GM12878 (cell line): ENCODE measurements at regions not wholly inside any gene's neighbourhood (a gene's known extent, or its start where the extent isn't known, plus 50 kb on each side); places are given as distances from the start of the nearest gene placed in this dataset.

Experiments used
- ATAC-seq: fragments of 200-7000 bp; cut with Tn5 transposase; 3 replicates; pipeline ENCODE4 v1.9.1; 2020; ENCODE audit warnings: mild to moderate bottlenecking, moderate library complexity
- BruUV-seq: library from RNA; stranded (reverse); fragments of 400-500 nt; replicated peaks from 2 replicates; lab custom pipeline; 2021; lab: Mats Ljungman, UMichigan
- CTCF ChIA-PET: fragments of 300-600 bp; sonication (Branson Sonifier 250); formaldehyde crosslinking; extraction: SDS; loops from one replicate; lab custom pipeline; 2021; ENCODE audit warnings: inconsistent platforms; lab: Yijun Ruan, JAX
- POLR2A ChIA-PET: fragments of 350-600 bp; formaldehyde crosslinking; extraction: SDS; loops from one replicate; lab custom pipeline; 2021; ENCODE audit warnings: inconsistent platforms; lab: Charles Lee
- RAD21 ChIA-PET: fragments of 300-600 bp; sonication (Branson Sonifier 250); formaldehyde crosslinking; loops from one replicate; lab custom pipeline; 2023; ENCODE audit warnings: antibody characterized with exemption; ENCODE audit not compliant: unreplicated experiment; lab: Charles Lee
- SMC1A ChIA-PET: fragments of 300-600 bp; sonication (Branson Sonifier 250); formaldehyde crosslinking; loops from one replicate; lab custom pipeline; 2023; ENCODE audit not compliant: unreplicated experiment, uncharacterized antibody; lab: Charles Lee
- DNase-seq: peaks from one replicate; pipeline ENCODE4 v3.0.0-alpha.2; 2011; ENCODE audit warnings: low read depth, low spot score
- FAIRE-seq: peaks from 3 replicates; lab custom pipeline; 2011; peaks lifted over from hg19 to GRCh38; lab: Jason Lieb, UNC
- H2AFZ ChIP-seq: 2 replicates; pipeline ENCODE4 v1.6.0; 2011; ENCODE audit warnings: low read depth, low read length, control low read depth; ENCODE audit not compliant: control insufficient read depth
- H3K27ac ChIP-seq: 2 replicates; pipeline ENCODE4 v1.5.1; 2011; ENCODE audit warnings: control low read depth; ENCODE audit not compliant: control insufficient read depth, insufficient read depth
- H3K27me3 ChIP-seq, 2 experiments: replicated peaks in 1 of 2; 2 replicates each; pipeline versions ENCODE4 v1.6.0 to v1.6.1; 2011; ENCODE audit warnings: low read length in 1 of 2; ENCODE audit not compliant: control insufficient read depth in 2 of 2, insufficient read depth in 2 of 2
- H3K36me3 ChIP-seq, 2 experiments: 2 replicates each; pipeline ENCODE4 v1.5.1; 2011; ENCODE audit warnings: low read length in 1 of 2; ENCODE audit not compliant: control insufficient read depth in 2 of 2, insufficient read depth in 2 of 2
- H3K4me1 ChIP-seq: 2 replicates; pipeline ENCODE4 v1.6.1; 2011; ENCODE audit warnings: mild to moderate bottlenecking, low read length, moderate library complexity, mixed read lengths; ENCODE audit not compliant: control insufficient read depth, insufficient read depth
- H3K4me2 ChIP-seq: 2 replicates; pipeline ENCODE4 v1.6.0; 2011; ENCODE audit warnings: control low read depth; ENCODE audit not compliant: control insufficient read depth, insufficient read depth
- H3K4me3 ChIP-seq: fragments of 200-600 bp; sonication (generic); 2 replicates; pipeline ENCODE4 v1.5.1; 2016
- H3K79me2 ChIP-seq: 2 replicates; pipeline ENCODE4 v1.6.0; 2011; ENCODE audit warnings: low read length; ENCODE audit not compliant: control insufficient read depth, insufficient read depth
- H3K9ac ChIP-seq: 2 replicates; pipeline ENCODE4 v1.8.0; 2011; ENCODE audit warnings: low read length, control low read depth, mixed read lengths; ENCODE audit not compliant: control insufficient read depth, insufficient read depth
- H3K9me3 ChIP-seq: replicated peaks from 3 replicates; pipeline ENCODE4 v1.5.1; 2011; ENCODE audit warnings: mild to moderate bottlenecking, low read length; ENCODE audit not compliant: control insufficient read depth, insufficient read depth
- H4K20me1 ChIP-seq: 2 replicates; pipeline ENCODE4 v1.6.0; 2011; ENCODE audit not compliant: control insufficient read depth, insufficient read depth
- BCL11A ChIP-seq: IDR thresholded peaks from 2 replicates; pipeline ENCODE4 v1.6.1; 2011; ENCODE audit warnings: low read depth, low read length
- BHLHE40 ChIP-seq, 2 experiments: fragments of 450-650 bp in 1 of 2; IDR thresholded peaks; 2 replicates each; pipeline ENCODE4 v1.6.1; 2011 to 2017; ENCODE audit warnings: low read depth in 2 of 2, borderline replicate concordance in 1 of 2, improper control_type of control experiment in 1 of 2, low read length in 1 of 2, mild to moderate bottlenecking in 1 of 2
- BMI1 ChIP-seq: fragments of 450-650 bp; IDR thresholded peaks from 2 replicates; pipeline ENCODE4 v1.6.1; 2016; ENCODE audit warnings: mild to moderate bottlenecking, moderate library complexity, borderline replicate concordance
- CBX3 ChIP-seq: fragments of 200-600 bp; sonication (generic); IDR thresholded peaks from 2 replicates; pipeline ENCODE4 v1.6.1; 2016; ENCODE audit warnings: low read depth, borderline replicate concordance
- CBX5 ChIP-seq: sonication (generic); IDR thresholded peaks from 2 replicates; pipeline ENCODE4 v1.6.1; 2016; ENCODE audit warnings: low read depth, moderate library complexity, mild to moderate bottlenecking, inconsistent platforms
- CEBPB ChIP-seq, 2 experiments: fragments of 150-350 bp in 1 of 2; IDR thresholded peaks; 2 replicates each; pipeline ENCODE4 v1.6.1; 2012 to 2014; ENCODE audit warnings: low read depth in 2 of 2, low read length in 2 of 2, borderline replicate concordance in 1 of 2, inconsistent platforms in 1 of 2
- CHD1 ChIP-seq: IDR thresholded peaks from 2 replicates; pipeline ENCODE4 v1.6.1; 2012; ENCODE audit warnings: low read depth, low read length, improper control_type of control experiment
- CREB1 ChIP-seq: IDR thresholded peaks from 2 replicates; pipeline ENCODE4 v1.6.1; 2012; ENCODE audit warnings: low read depth, mild to moderate bottlenecking, inconsistent platforms
- MYB ChIP-seq: fragments of 150-350 bp; IDR thresholded peaks from 2 replicates; pipeline ENCODE4 v1.6.1; 2014; ENCODE audit warnings: mild to moderate bottlenecking, low read depth, low read length, borderline replicate concordance
- NFYA ChIP-seq: IDR thresholded peaks from 2 replicates; pipeline ENCODE4 v1.6.1; 2011; ENCODE audit warnings: low read depth, mild to moderate bottlenecking, low read length, improper control_type of control experiment, borderline replicate concordance
- POLR2A ChIP-seq: IDR thresholded peaks from 2 replicates; pipeline ENCODE4 v1.6.1; 2011; ENCODE audit warnings: low read depth, mild to moderate bottlenecking, low read length
- RBBP5 ChIP-seq: fragments of 200-600 bp; sonication (generic); conservative IDR thresholded peaks from 2 replicates; pipeline ENCODE4 v1.6.1; 2016
- RELA ChIP-seq: fragments of 450-650 bp; IDR thresholded peaks from 2 replicates; pipeline ENCODE4 v1.8.0; 2014; ENCODE audit warnings: borderline replicate concordance; ENCODE audit not compliant: partially characterized antibody
- SIN3A ChIP-seq: IDR thresholded peaks from 2 replicates; pipeline ENCODE4 v1.6.1; 2012; ENCODE audit warnings: low read depth, low read length, improper control_type of control experiment
- STAT1 ChIP-seq: fragments of 450-650 bp; conservative IDR thresholded peaks from 2 replicates; pipeline ENCODE4 v1.6.1; 2014; ENCODE audit warnings: antibody characterized with exemption, mild to moderate bottlenecking
- ZSCAN29 ChIP-seq: fragments of 450-650 bp; IDR thresholded peaks from 2 replicates; pipeline ENCODE4 v1.6.1; 2017; ENCODE audit warnings: mild to moderate bottlenecking, moderate library complexity
- WGBS: methylation state at CpG from one replicate; pipeline ENCODE4 v1.1.6; 2016; ENCODE audit warnings: low lambda C conversion rate; ENCODE audit not compliant: insufficient replicate concordance, insufficient coverage; ENCODE audit errors: missing lambda C conversion rate; 5-methylcytosine and 5-hydroxymethylcytosine counted together
- in situ Hi-C: fragments of 300-500 bp; cut with MboI; formaldehyde crosslinking; loops from 9 replicates; pipeline ENCODE4 v1.14.3; 2018; ENCODE audit warnings: mixed read lengths
- intact Hi-C: fragments of 100-400 bp; cut with micrococcal nuclease; formaldehyde crosslinking; loops from one replicate; pipeline ENCODE4 v1.14.2; 2022; ENCODE audit not compliant: unreplicated experiment
- TF ChIP-seq, protein P1 (sequence below): fragments of 150-350 bp; IDR thresholded peaks from 2 replicates; pipeline ENCODE4 v1.6.1; 2016; ENCODE audit warnings: low read depth, low read length
- TF ChIP-seq, protein P2 (sequence below): IDR thresholded peaks from 2 replicates; pipeline ENCODE4 v1.6.1; 2011; ENCODE audit warnings: borderline replicate concordance, low read depth, mild to moderate bottlenecking, moderate library complexity, mixed read lengths, low read length; ENCODE audit not compliant: insufficient read depth; ENCODE audit errors: extremely low read length
- TF ChIP-seq, protein P3 (sequence below): IDR thresholded peaks from 2 replicates; pipeline ENCODE4 v1.6.1; 2011; ENCODE audit warnings: mild to moderate bottlenecking, low read depth, low read length, moderate library complexity; ENCODE audit not compliant: insufficient replicate concordance

DNA sequence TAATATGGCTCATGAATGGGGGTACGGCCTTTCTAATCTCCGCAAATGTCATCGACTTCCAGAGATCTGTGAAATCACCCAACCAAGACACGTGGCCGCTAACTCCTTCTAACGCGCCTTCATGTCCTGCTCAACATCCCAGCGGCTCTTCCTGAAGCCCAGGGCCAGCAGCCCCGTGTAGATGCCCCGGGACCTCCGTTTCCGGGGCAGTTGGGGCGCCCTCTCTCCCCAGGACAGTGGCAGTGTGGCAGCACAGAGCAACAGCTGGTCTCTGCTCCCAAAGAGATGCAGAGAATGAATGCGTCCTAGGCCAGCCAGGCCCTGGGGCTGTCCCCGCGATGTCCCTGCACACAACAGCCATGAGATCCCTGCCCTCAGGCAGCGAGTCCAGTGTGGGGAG, 153.5 kb downstream of the RBFOX3 start (continued):
- TF ChIP-seq, protein P1, sequence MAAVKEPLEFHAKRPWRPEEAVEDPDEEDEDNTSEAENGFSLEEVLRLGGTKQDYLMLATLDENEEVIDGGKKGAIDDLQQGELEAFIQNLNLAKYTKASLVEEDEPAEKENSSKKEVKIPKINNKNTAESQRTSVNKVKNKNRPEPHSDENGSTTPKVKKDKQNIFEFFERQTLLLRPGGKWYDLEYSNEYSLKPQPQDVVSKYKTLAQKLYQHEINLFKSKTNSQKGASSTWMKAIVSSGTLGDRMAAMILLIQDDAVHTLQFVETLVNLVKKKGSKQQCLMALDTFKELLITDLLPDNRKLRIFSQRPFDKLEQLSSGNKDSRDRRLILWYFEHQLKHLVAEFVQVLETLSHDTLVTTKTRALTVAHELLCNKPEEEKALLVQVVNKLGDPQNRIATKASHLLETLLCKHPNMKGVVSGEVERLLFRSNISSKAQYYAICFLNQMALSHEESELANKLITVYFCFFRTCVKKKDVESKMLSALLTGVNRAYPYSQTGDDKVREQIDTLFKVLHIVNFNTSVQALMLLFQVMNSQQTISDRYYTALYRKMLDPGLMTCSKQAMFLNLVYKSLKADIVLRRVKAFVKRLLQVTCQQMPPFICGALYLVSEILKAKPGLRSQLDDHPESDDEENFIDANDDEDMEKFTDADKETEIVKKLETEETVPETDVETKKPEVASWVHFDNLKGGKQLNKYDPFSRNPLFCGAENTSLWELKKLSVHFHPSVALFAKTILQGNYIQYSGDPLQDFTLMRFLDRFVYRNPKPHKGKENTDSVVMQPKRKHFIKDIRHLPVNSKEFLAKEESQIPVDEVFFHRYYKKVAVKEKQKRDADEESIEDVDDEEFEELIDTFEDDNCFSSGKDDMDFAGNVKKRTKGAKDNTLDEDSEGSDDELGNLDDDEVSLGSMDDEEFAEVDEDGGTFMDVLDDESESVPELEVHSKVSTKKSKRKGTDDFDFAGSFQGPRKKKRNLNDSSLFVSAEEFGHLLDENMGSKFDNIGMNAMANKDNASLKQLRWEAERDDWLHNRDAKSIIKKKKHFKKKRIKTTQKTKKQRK, result no peak
- TF ChIP-seq STAT1 (no peak), CBX3 (no peak), BCL11A (no peak), RBBP5 (no peak), CBX5 (no peak), CHD1 (no peak)

DNA sequence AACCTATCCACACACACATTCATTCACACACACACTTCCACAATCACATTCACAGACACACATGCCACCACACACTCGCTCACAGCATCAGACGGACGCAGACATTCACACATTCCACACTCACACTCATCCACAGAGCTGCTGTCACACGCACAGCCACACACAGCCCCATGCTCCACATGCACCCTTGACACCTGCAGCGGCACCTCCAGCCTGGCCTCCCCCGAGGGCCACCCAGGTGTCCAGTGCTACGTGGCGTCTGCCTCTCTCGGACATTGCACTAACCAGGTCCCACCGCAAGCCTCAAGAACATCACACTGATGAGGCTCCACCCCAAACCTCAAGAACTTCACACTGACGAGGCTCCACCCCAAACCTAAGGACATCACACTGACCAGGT, 155.2 kb downstream of the RBFOX3 start:
- Histone ChIP-seq H3K79me2 (no peaks in the 10 kb centered on the region), H3K4me1 (no peaks in the 10 kb centered on the region), H3K4me2 (no peak overlapping the region), H3K27ac (no peak overlapping the region), H4K20me1 (no peaks in the 10 kb centered on the region), H2AFZ (no peak overlapping the region), H3K9me3 (no peaks in the 10 kb centered on the region), H3K36me3 (no peaks in the 10 kb centered on the region), H3K4me3 (no peak overlapping the region), H3K9ac (no peak overlapping the region), H3K27me3 (no peaks in the 10 kb centered on the region)
- WGBS, result 24% methylated on average over 11 of the region's 11 CpGs
- RAD21 ChIA-PET, result no interaction called here
- no peak for FAIRE-seq
- SMC1A ChIA-PET, result no interaction called here
- CTCF ChIA-PET, result no interaction called here
- in situ Hi-C loops, result no loop called here
- ATAC-seq, result no peak
- BruUV-seq, result no TSS peak
- intact Hi-C loops, result no loop called here
- TF ChIP-seq NFYA (no peak), RELA (no peak), BMI1 (no peak), BHLHE40 (IDR thresholded peaks at IDR 0.05; ENCODE audit: borderline replicate concordance in 1 of 2, low read depth in 2 of 2, low read length in 1 of 2) (no peak), ZSCAN29 (no peak), CREB1 (no peak), POLR2A (no peak), CBX5 (no peak), CEBPB (IDR thresholded peaks at IDR 0.05; ENCODE audit: borderline replicate concordance in 1 of 2, low read depth in 2 of 2, low read length in 2 of 2) (no peak), MYB (no peak), SIN3A (no peak)
- TF ChIP-seq, protein P2, sequence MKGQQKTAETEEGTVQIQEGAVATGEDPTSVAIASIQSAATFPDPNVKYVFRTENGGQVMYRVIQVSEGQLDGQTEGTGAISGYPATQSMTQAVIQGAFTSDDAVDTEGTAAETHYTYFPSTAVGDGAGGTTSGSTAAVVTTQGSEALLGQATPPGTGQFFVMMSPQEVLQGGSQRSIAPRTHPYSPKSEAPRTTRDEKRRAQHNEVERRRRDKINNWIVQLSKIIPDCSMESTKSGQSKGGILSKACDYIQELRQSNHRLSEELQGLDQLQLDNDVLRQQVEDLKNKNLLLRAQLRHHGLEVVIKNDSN, result no peak
- TF ChIP-seq, protein P3, sequence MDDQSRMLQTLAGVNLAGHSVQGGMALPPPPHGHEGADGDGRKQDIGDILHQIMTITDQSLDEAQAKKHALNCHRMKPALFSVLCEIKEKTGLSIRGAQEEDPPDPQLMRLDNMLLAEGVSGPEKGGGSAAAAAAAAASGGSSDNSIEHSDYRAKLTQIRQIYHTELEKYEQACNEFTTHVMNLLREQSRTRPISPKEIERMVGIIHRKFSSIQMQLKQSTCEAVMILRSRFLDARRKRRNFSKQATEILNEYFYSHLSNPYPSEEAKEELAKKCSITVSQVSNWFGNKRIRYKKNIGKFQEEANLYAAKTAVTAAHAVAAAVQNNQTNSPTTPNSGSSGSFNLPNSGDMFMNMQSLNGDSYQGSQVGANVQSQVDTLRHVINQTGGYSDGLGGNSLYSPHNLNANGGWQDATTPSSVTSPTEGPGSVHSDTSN, result no peak
- no peak for DNase-seq
- POLR2A ChIA-PET, result no interaction called here
